HG03064 (cell line): ENCODE measurements at regions not wholly inside any gene's neighbourhood (a gene's known extent, or its start where the extent isn't known, plus 50 kb on each side); places are given as distances from the start of the nearest gene placed in this dataset.
"Not testable (repeated sequence)": the region's sequence is repeated elsewhere in the genome, so short reads cannot be mapped to it uniquely, and the experiment has no call there.

Source experiments
- ATAC-seq: cut with Tn5 transposase; IDR thresholded peaks from one replicate; pipeline ENCODE4 v1.9.1; 2021; ENCODE audit warnings: low read depth; ENCODE audit not compliant: unreplicated experiment

GRCh38 chr14:43640718-43641267, 866.3 kb downstream of the FSCB start:
- no peak for ATAC-seq

- no peak for ATAC-seq
These were observed 881.8 kb downstream of the FSCB start for GRCh38 chr14:43625294-43625693.

- ATAC-seq, result no peak
These were observed 885.8 kb downstream of the FSCB start for GRCh38 chr14:43621282-43621681.

GRCh38 chr14:43595096-43595772, 911.8 kb downstream of the FSCB start:
- ATAC-seq, result no peak

- ATAC-seq, result no peak
These were observed 915.3 kb downstream of the FSCB start for GRCh38 chr14:43591776-43592175.

- no peak for ATAC-seq
These were observed 919.9 kb downstream of the FSCB start for GRCh38 chr14:43587183-43587582.

- no peak for ATAC-seq
These were observed 927.4 kb downstream of the FSCB start for GRCh38 chr14:43579671-43580070.

- no peak for ATAC-seq
These were observed 939.1 kb downstream of the FSCB start for GRCh38 chr14:43568022-43568421.

GRCh38 chr14:43548368-43548767, 958.7 kb downstream of the FSCB start:
- ATAC-seq, result no peak

- ATAC-seq, result not testable (repeated sequence)
These were observed 959.5 kb downstream of the FSCB start for GRCh38 chr14:43547596-43547995.

- no peak for ATAC-seq
These were observed 965.7 kb downstream of the FSCB start for GRCh38 chr14:43541356-43541755.

- no peak for ATAC-seq
These were observed 966.1 kb downstream of the FSCB start for GRCh38 chr14:43540948-43541347.

- no peak for ATAC-seq
These were observed 967.9 kb downstream of the FSCB start for GRCh38 chr14:43539210-43539609.

- ATAC-seq, result no peak
These were observed 971.7 kb downstream of the FSCB start for GRCh38 chr14:43535231-43535838.

GRCh38 chr14:43532825-43533416, 974.2 kb downstream of the FSCB start:
- no peak for ATAC-seq

GRCh38 chr14:43528321-43528720, 978.8 kb downstream of the FSCB start:
- no peak for ATAC-seq

GRCh38 chr14:43525658-43526057, 981.4 kb downstream of the FSCB start:
- ATAC-seq, result no peak

GRCh38 chr14:43522901-43523300, 984.2 kb downstream of the FSCB start:
- ATAC-seq, result no peak

GRCh38 chr14:43522191-43522590, 984.9 kb downstream of the FSCB start:
- ATAC-seq, result no peak

GRCh38 chr14:43503508-43503907, 1003.6 kb downstream of the FSCB start:
- ATAC-seq, result no peak

- ATAC-seq, result not testable (repeated sequence)
These were observed 1014.7 kb downstream of the FSCB start for GRCh38 chr14:43492359-43492758.

GRCh38 chr14:43483415-43483814, 1023.7 kb downstream of the FSCB start:
- ATAC-seq, result no peak
